Suprapubic skin (tissue), 3 donors: ENCODE measurements at regions not wholly inside any gene's neighbourhood (a gene's known extent, or its start where the extent isn't known, plus 50 kb on each side); places are given as distances from the start of the nearest gene placed in this dataset.

Experiments used
- CTCF ChIP-seq, 2 donors: fragments of 200-600 bp in 1 of 2; fragments of 450-650 bp in 1 of 2; sonication (generic) in 1 of 2; IDR thresholded peaks; one replicate each; pipeline ENCODE4 v1.5.1; 2016 to 2019; ENCODE audit warnings: antibody characterized with exemption in 2 of 2, mild to moderate bottlenecking in 1 of 2, moderate library complexity in 1 of 2
- EP300 ChIP-seq: sonication (generic); formaldehyde crosslinking; IDR thresholded peaks from one replicate; pipeline ENCODE4 v1.6.1; 2017; ENCODE audit warnings: antibody characterized with exemption
- POLR2A ChIP-seq, 2 donors: fragments of 450-650 bp; IDR thresholded peaks; one replicate each; pipeline ENCODE4 v1.6.1; 2017; ENCODE audit warnings: antibody characterized with exemption in 2 of 2, mild to moderate bottlenecking in 2 of 2, moderate library complexity in 2 of 2

DNA sequence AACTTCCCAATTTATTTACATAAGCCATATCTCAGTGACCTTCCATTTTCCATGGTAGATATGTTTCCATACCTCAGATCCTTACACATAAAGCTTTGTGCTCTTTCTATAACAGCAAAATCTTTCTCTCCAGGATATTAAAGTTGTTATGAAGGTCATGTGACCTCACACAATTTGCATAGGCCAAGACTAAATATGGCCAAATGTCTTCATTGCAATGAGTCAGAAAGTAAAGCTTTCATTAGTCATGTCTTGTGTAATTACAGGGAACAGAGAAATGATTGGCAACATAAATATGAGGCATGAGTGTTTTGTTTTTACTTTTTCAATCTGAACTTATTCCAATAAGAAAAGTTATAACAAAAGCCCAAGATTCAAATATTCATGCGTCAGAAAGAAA, 243.5 kb downstream of the ASXL3 start:
- TF ChIP-seq CTCF (IDR thresholded peaks at IDR 0.05), result no peak
- TF ChIP-seq POLR2A (IDR thresholded peaks at IDR 0.05), result no peak
- no peak for TF ChIP-seq EP300
